ENCODE measurements at regions not wholly inside any gene's neighbourhood (a gene's known extent, or its start where the extent isn't known, plus 50 kb on each side); places are given as distances from the start of the nearest gene placed in this dataset.

- no peak for TF ChIP-seq TCF7L2 (IDR thresholded peaks at IDR 0.05; ENCODE audit: low read depth, low read length)
- no peak for TF ChIP-seq POLR2AphosphoS5 (IDR thresholded peaks at IDR 0.05; ENCODE audit: low read depth, low read length)
These were observed 278.4 kb upstream of the ZC3H12C start for GRCh38 chr11:109814824-109815223.

All from Panc1 (cell line).